Gastroesophageal sphincter (tissue), 3 donors: ENCODE measurements at regions not wholly inside any gene's neighbourhood (a gene's known extent, or its start where the extent isn't known, plus 50 kb on each side); places are given as distances from the start of the nearest gene placed in this dataset.

Source experiments
- EP300 ChIP-seq: sonication (generic); formaldehyde crosslinking; IDR thresholded peaks from one replicate; pipeline ENCODE4 v1.6.1; 2017; ENCODE audit warnings: antibody characterized with exemption, mild to moderate bottlenecking
- POLR2A ChIP-seq, 2 donors: fragments of 450-650 bp; IDR thresholded peaks; one replicate each; pipeline ENCODE4 v1.6.1; 2017; ENCODE audit warnings: antibody characterized with exemption in 2 of 2, mild to moderate bottlenecking in 2 of 2, moderate library complexity in 1 of 2
- POLR2AphosphoS5 ChIP-seq: sonication (generic); formaldehyde crosslinking; IDR thresholded peaks from one replicate; pipeline ENCODE4 v1.6.1; 2017; ENCODE audit warnings: antibody characterized with exemption
- TF ChIP-seq, protein P1 (sequence below), 4 experiments: fragments of 200-600 bp in 2 of 4; fragments of 450-650 bp in 2 of 4; sonication (generic) in 1 of 4; IDR thresholded peaks; one replicate each; pipeline ENCODE4 v1.5.1; 2017 to 2019; ENCODE audit warnings: antibody characterized with exemption in 4 of 4, mild to moderate bottlenecking in 2 of 4, moderate library complexity in 2 of 4

DNA sequence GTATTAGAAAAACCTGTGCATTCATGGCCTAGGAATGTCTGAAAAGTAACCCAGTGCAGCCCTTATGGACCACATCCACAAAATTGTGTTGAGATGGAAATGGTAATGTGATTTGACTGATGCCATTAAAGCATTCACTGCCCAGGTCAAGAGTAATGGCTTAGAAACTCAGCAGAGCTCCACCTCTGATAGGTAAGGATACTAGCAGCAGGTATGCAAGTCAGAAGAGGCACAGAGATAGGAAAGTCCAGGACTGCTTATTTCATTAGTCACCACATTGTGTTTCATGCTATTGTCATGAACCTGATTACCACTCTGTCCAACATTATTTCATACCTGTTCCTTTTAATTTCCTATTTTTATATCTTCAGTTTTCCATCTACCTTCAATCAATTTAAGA is 2042.2 kb downstream of the ARAP2 start:
- TF ChIP-seq, protein P1, sequence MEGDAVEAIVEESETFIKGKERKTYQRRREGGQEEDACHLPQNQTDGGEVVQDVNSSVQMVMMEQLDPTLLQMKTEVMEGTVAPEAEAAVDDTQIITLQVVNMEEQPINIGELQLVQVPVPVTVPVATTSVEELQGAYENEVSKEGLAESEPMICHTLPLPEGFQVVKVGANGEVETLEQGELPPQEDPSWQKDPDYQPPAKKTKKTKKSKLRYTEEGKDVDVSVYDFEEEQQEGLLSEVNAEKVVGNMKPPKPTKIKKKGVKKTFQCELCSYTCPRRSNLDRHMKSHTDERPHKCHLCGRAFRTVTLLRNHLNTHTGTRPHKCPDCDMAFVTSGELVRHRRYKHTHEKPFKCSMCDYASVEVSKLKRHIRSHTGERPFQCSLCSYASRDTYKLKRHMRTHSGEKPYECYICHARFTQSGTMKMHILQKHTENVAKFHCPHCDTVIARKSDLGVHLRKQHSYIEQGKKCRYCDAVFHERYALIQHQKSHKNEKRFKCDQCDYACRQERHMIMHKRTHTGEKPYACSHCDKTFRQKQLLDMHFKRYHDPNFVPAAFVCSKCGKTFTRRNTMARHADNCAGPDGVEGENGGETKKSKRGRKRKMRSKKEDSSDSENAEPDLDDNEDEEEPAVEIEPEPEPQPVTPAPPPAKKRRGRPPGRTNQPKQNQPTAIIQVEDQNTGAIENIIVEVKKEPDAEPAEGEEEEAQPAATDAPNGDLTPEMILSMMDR (IDR thresholded peaks at IDR 0.05), result no peak
- TF ChIP-seq POLR2AphosphoS5 (no peak), POLR2A (IDR thresholded peaks at IDR 0.05) (no peak), EP300 (no peak)
